ENCODE measurements at regions not wholly inside any gene's neighbourhood (a gene's known extent, or its start where the extent isn't known, plus 50 kb on each side); places are given as distances from the start of the nearest gene placed in this dataset.

DNA sequence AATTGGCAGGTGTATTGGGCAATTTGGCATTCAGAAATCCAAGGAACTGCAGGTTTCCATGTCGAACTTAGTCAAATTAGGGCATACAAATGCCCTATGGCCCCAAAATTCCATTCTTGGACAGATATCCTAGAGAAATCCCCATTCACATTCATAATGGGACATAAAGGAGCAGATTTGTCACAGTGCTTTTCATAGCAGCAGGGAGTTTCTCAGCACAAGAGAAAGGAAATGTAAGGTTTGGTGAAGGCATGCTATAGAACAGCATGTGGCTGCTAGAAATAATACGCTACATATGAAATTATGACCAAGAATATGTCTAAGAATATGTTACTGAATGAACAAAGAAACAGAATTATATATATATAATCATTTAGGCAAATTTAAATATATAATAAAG is 437.5 kb upstream of the BOD1L1 start:
- no peaks in the 10 kb centered on the region for H3K36me3 ChIP-seq
- intact Hi-C loops (cut with DNase I), result no loop called here
- DNase-seq (no peak), ATAC-seq (no peak)
- H3K27ac ChIP-seq, result no peak overlapping the region
- H3K9me3 ChIP-seq, result no peaks in the 10 kb centered on the region
- no peak overlapping the region for H3K4me3 ChIP-seq
- H3K27me3 ChIP-seq (ENCODE audit: low read depth), result no peaks in the 10 kb centered on the region
- H3K4me1 ChIP-seq, result no peaks in the 10 kb centered on the region
- TF ChIP-seq, protein P1, sequence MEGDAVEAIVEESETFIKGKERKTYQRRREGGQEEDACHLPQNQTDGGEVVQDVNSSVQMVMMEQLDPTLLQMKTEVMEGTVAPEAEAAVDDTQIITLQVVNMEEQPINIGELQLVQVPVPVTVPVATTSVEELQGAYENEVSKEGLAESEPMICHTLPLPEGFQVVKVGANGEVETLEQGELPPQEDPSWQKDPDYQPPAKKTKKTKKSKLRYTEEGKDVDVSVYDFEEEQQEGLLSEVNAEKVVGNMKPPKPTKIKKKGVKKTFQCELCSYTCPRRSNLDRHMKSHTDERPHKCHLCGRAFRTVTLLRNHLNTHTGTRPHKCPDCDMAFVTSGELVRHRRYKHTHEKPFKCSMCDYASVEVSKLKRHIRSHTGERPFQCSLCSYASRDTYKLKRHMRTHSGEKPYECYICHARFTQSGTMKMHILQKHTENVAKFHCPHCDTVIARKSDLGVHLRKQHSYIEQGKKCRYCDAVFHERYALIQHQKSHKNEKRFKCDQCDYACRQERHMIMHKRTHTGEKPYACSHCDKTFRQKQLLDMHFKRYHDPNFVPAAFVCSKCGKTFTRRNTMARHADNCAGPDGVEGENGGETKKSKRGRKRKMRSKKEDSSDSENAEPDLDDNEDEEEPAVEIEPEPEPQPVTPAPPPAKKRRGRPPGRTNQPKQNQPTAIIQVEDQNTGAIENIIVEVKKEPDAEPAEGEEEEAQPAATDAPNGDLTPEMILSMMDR (IDR thresholded peaks at IDR 0.05), result no peak

DNA sequence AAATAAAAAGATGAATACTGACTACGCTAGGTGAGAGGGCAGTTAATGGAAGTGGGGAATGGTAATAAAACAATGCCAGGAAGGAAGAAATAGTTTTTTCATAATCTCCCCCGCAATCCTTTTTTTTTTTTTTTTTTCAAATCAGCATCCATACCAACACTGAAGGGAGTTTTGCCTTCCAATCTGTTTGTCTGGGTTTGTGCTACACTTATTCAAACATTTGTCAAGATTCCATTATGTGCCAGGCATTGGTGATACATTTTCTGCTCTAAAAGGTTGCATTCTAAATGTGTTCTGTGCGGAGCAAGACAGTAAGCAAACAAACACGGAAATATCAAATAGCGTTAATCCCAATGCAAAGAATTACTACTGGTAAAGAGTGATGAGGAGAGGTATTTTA is 437.9 kb upstream of the BOD1L1 start:
- no peaks in the 10 kb centered on the region for H3K9me3 ChIP-seq
- DNase-seq (no peak), ATAC-seq (no peak)
- H3K4me1 ChIP-seq, result no peaks in the 10 kb centered on the region
- no peak overlapping the region for H3K4me3 ChIP-seq
- no peak overlapping the region for H3K27ac ChIP-seq
- H3K27me3 ChIP-seq (ENCODE audit: low read depth), result no peaks in the 10 kb centered on the region
- intact Hi-C loops (cut with DNase I), result no loop called here
- TF ChIP-seq, protein P1 (IDR thresholded peaks at IDR 0.05), result no peak
- H3K36me3 ChIP-seq, result no peaks in the 10 kb centered on the region

DNA sequence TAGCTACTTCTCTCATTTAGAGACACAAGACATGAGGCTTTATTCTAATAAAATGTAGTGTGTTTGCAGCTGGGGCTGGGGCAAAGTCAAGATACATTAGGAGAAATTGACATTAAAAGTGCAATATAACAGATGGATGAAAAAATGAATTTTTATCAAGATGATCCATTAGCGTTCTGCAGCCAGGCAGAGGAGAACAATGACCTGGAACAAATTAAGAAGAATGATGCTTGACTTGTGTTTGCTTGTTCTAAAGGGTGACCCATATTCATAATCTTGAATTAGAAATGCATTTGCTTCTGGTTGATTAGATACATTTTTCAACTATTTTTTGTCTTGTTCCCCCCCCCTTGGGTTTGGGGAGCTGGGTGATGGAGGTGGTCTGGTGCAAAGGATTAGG is 439.5 kb upstream of the BOD1L1 start:
- intact Hi-C loops (cut with DNase I), result no loop called here
- no peaks in the 10 kb centered on the region for H3K27me3 ChIP-seq (ENCODE audit: low read depth)
- H3K36me3 ChIP-seq, result no peaks in the 10 kb centered on the region
- peaks cover 7% of the 10 kb centered on the region for H3K9me3 ChIP-seq
- TF ChIP-seq, protein P1 (IDR thresholded peaks at IDR 0.05), result no peak
- H3K4me1 ChIP-seq, result no peaks in the 10 kb centered on the region
- DNase-seq (no peak), ATAC-seq (no peak)
- no peak overlapping the region for H3K4me3 ChIP-seq
- no peak overlapping the region for H3K27ac ChIP-seq

DNA sequence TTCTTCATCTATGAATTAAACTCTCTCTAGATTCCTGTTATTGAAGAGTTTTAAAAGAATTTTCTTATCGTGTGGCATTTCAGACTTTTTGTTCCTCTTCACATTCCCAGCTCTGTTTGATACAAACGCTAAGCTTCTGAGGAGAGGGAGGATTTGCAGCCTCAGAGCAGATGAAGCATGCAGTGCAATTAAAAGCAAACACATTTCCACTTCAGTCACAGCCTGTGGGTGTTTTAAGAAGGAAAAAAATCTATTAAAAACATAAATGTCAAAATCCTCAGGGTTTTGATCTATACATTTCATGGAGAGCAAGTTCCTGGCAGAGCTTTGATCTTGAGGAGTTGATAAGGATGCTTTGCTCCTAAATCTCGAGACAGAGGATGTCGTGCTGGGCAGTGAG is 442.4 kb upstream of the BOD1L1 start:
- intact Hi-C loops (cut with DNase I), result no loop called here
- H3K4me1 ChIP-seq, result no peaks in the 10 kb centered on the region
- no peak for ATAC-seq

DNA sequence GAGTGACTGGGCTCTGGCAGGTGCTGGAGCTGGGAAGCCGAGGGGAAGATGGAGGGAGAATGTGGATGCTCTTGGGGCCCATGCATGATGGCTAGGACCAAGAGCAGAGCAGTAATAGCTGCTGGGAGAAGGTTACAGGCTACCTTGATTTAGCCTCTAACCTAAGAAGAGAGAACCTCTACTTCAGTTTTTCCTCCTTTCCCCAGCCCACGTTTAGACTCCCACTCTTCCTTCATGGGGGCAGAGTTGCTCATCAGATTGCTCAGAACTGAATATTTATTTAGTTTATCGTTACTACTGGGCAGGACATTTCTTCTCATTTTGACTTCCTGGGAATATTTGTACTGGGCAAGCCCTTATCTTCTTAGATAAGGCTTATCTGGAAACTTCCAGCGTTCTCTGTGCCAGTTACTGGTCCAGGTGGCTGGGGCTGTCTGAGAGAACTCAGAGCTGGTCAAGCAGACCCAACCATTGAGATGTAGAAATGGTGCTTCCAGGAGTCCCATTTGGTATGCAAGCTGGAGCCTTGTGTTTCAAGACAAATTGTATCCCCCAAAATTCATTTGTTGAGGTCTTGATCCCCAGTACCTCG is 442.9 kb upstream of the BOD1L1 start:
- H3K36me3 ChIP-seq, result no peaks in the 10 kb centered on the region
- ATAC-seq (no peak), DNase-seq (no peak)
- H3K4me1 ChIP-seq, result no peaks in the 10 kb centered on the region
- no peaks in the 10 kb centered on the region for H3K27me3 ChIP-seq (ENCODE audit: low read depth)
- TF ChIP-seq, protein P1 (IDR thresholded peaks at IDR 0.05), result no peak
- peaks cover 27% of the 10 kb centered on the region for H3K9me3 ChIP-seq
- intact Hi-C loops (cut with DNase I), result no loop called here
- no peak overlapping the region for H3K27ac ChIP-seq
- no peak overlapping the region for H3K4me3 ChIP-seq

More for the DNA sequence above, 442.4 kb upstream of the BOD1L1 start:
- Histone ChIP-seq H3K9me3 (peaks cover 27% of the 10 kb centered on the region), H3K36me3 (no peaks in the 10 kb centered on the region), H3K4me3 (no peak overlapping the region), H3K27me3 (ENCODE audit: low read depth) (no peaks in the 10 kb centered on the region), H3K27ac (no peak overlapping the region)
- DNase-seq, result no peak
- TF ChIP-seq, protein P1 (IDR thresholded peaks at IDR 0.05), result no peak

All from lower lobe of right lung (tissue), 2 donors.